Astrocyte (in vitro differentiated cells and primary cell): ENCODE measurements at regions not wholly inside any gene's neighbourhood (a gene's known extent, or its start where the extent isn't known, plus 50 kb on each side); places are given as distances from the start of the nearest gene placed in this dataset.

Source experiments
- CTCF ChIP-seq: IDR thresholded peaks from 2 replicates; pipeline ENCODE4 v1.5.1; 2011; ENCODE audit warnings: low read depth, mild to moderate bottlenecking, inconsistent platforms, low read length, moderate library complexity; ENCODE audit not compliant: insufficient read depth
- EZH2 ChIP-seq: IDR thresholded peaks from 2 replicates; pipeline ENCODE4 v1.6.1; 2012; ENCODE audit warnings: mild to moderate bottlenecking, low read length, inconsistent platforms; ENCODE audit not compliant: insufficient read depth

- TF ChIP-seq CTCF: no peak
- TF ChIP-seq EZH2: no peak
These were observed 83.5 kb upstream of the IRX5 start for GRCh38 chr16:54847207-54847606.
